ENCODE measurements at regions not wholly inside any gene's neighbourhood (a gene's known extent, or its start where the extent isn't known, plus 50 kb on each side); places are given as distances from the start of the nearest gene placed in this dataset.

- TF ChIP-seq, protein P1, sequence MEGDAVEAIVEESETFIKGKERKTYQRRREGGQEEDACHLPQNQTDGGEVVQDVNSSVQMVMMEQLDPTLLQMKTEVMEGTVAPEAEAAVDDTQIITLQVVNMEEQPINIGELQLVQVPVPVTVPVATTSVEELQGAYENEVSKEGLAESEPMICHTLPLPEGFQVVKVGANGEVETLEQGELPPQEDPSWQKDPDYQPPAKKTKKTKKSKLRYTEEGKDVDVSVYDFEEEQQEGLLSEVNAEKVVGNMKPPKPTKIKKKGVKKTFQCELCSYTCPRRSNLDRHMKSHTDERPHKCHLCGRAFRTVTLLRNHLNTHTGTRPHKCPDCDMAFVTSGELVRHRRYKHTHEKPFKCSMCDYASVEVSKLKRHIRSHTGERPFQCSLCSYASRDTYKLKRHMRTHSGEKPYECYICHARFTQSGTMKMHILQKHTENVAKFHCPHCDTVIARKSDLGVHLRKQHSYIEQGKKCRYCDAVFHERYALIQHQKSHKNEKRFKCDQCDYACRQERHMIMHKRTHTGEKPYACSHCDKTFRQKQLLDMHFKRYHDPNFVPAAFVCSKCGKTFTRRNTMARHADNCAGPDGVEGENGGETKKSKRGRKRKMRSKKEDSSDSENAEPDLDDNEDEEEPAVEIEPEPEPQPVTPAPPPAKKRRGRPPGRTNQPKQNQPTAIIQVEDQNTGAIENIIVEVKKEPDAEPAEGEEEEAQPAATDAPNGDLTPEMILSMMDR (IDR thresholded peaks at IDR 0.05) = no peak
- TF ChIP-seq EZH2 (IDR thresholded peaks at IDR 0.05; ENCODE audit: borderline replicate concordance, insufficient read depth, low read depth, low read length, poor library complexity, severe bottlenecking) = no peak
Observed at GRCh38 chr10:29878492-29878891, 180.9 kb downstream of the JCAD start.

All from B cell (primary cell).